ENCODE measurements at regions not wholly inside any gene's neighbourhood (a gene's known extent, or its start where the extent isn't known, plus 50 kb on each side); places are given as distances from the start of the nearest gene placed in this dataset.

DNA sequence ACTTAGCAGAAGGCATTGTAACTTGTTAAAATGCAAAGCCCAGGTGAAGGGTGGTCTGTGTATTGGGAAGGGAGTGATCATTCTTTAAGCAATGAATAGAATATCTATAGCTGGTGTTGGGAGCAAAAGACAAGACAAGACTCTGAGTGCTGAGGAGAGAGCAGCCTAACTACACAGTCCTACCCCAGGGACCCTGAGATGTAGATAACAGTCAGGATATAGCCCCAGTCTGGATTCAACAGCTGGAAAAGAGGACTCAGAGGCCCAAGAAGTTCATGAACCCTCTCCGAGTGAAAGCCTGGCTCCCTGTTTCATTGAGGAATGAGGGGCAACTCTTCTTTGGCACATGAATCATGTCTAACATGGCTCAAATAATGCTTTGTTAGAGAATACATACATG, 310.7 kb upstream of the SLC14A2 start:
- H3K9me3 Mint-ChIP-seq = peaks cover 0 to 5% (median 0%) of the 10 kb centered on the region in 7 donors
- 91% methylated on average over 1 of the region's 1 CpG for WGBS (ENCODE audit: insufficient coverage)

DNA sequence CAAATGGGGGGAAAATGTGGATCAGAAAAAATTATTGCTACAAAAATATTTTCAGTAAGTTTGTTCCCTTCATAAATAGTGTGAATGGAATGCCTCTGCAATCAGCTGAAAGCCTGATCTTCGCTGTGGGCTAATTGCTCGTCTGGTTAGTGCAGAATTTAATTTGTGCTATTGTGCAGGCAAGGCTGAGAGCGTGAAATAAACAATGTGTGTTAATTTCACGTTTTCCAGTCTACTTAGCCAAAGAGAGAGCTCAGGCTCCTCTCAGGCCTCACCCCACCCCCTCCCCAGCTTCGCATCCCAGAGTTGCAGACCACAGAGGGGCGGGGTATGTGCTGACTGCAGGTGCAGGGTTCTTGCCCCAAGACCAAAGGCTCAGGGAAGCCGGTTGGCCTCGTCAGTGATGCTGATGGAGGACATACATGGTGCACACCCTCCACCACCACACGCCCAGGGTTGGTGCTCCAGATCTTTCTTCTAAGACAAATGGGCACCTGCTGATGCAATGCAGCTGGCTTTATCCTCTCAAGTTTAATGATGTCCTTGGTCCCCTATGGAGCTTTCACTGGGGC, 302.6 kb upstream of the SLC14A2 start:
- no peak for TF ChIP-seq CTCF (IDR thresholded peaks at IDR 0.05)
- peaks cover 0 to 2% (median 0%) of the 10 kb centered on the region in 7 donors for H3K9me3 Mint-ChIP-seq
- no peak overlapping the region for H3K4me3 Mint-ChIP-seq
- H3K27ac ChIP-seq (ENCODE audit: low read depth in 1 of 2, low read length in 2 of 2) = no peak overlapping the region
- no peak overlapping the region for H3K4me3 ChIP-seq (replicated peaks in 1 of 3; ENCODE audit: low read depth in 2 of 3, low read length in 3 of 3)
- no peaks in the 10 kb centered on the region for H3K79me2 ChIP-seq (ENCODE audit: insufficient read depth, low read length)
- H3K27me3 ChIP-seq (ENCODE audit: control insufficient read depth in 2 of 2, insufficient read depth in 2 of 2, low read length in 2 of 2) = no peaks in the 10 kb centered on the region
- no peaks in the 10 kb centered on the region for H3K4me1 Mint-ChIP-seq
- no peak overlapping the region for H3K9ac ChIP-seq (ENCODE audit: insufficient read depth, low read length, poor library complexity, severe bottlenecking)
- H3K4me1 ChIP-seq (ENCODE audit: control insufficient read depth in 1 of 2, insufficient read depth in 2 of 2, low read length in 2 of 2) = no peaks in the 10 kb centered on the region
- H4K20me1 ChIP-seq (ENCODE audit: insufficient read depth, low read length) = no peaks in the 10 kb centered on the region
- H3K9me3 ChIP-seq (replicated peaks in 1 of 2; ENCODE audit: control insufficient read depth in 1 of 2, insufficient read depth in 1 of 2, low read length in 2 of 2) = no peaks in the 10 kb centered on the region
- no peak for DNase-seq
- H3K36me3 Mint-ChIP-seq = no peaks in the 10 kb centered on the region
- H2AFZ ChIP-seq (ENCODE audit: insufficient read depth, low read depth, low read length, poor library complexity, severe bottlenecking) = no peak overlapping the region
- 97% methylated on average over 5 of the region's 9 CpGs for WGBS (ENCODE audit: insufficient coverage)
- no peak overlapping the region for H3K4me2 ChIP-seq (replicated peaks; ENCODE audit: extremely low read depth, low read length, poor library complexity, severe bottlenecking)
- H3K27ac Mint-ChIP-seq = no peak overlapping the region
- H3K36me3 ChIP-seq (replicated peaks in 1 of 2; ENCODE audit: control insufficient read depth in 1 of 2, insufficient read depth in 2 of 2, low read length in 2 of 2) = no peaks in the 10 kb centered on the region
- H3K27me3 Mint-ChIP-seq (ENCODE audit: low read depth in 3 of 3) = no peaks in the 10 kb centered on the region
- intact Hi-C loops (cut with micrococcal nuclease) = no loop called here

More for the DNA sequence above, 310.7 kb upstream of the SLC14A2 start:
- Histone ChIP-seq H3K27me3 (ENCODE audit: control insufficient read depth in 2 of 2, insufficient read depth in 2 of 2, low read length in 2 of 2) (no peaks in the 10 kb centered on the region), H3K9ac (ENCODE audit: insufficient read depth, low read length, poor library complexity, severe bottlenecking) (no peak overlapping the region), H3K4me2 (replicated peaks; ENCODE audit: extremely low read depth, low read length, poor library complexity, severe bottlenecking) (no peak overlapping the region), H2AFZ (ENCODE audit: insufficient read depth, low read depth, low read length, poor library complexity, severe bottlenecking) (no peak overlapping the region), H3K9me3 (replicated peaks in 1 of 2; ENCODE audit: control insufficient read depth in 1 of 2, insufficient read depth in 1 of 2, low read length in 2 of 2) (no peaks in the 10 kb centered on the region), H3K4me3 (replicated peaks in 1 of 3; ENCODE audit: low read depth in 2 of 3, low read length in 3 of 3) (no peak overlapping the region), H3K4me1 (ENCODE audit: control insufficient read depth in 1 of 2, insufficient read depth in 2 of 2, low read length in 2 of 2) (no peaks in the 10 kb centered on the region), H3K27ac (ENCODE audit: low read depth in 1 of 2, low read length in 2 of 2) (no peak overlapping the region), H4K20me1 (ENCODE audit: insufficient read depth, low read length) (no peaks in the 10 kb centered on the region), H3K79me2 (ENCODE audit: insufficient read depth, low read length) (no peaks in the 10 kb centered on the region), H3K36me3 (replicated peaks in 1 of 2; ENCODE audit: control insufficient read depth in 1 of 2, insufficient read depth in 2 of 2, low read length in 2 of 2) (no peaks in the 10 kb centered on the region)
- Mint-ChIP-seq H3K27me3 (ENCODE audit: low read depth in 3 of 3) (peaks cover 0 to 2% (median 1%) of the 10 kb centered on the region in 3 donors), H3K4me1 (peaks cover 3% of the 10 kb centered on the region), H3K27ac (no peak overlapping the region), H3K36me3 (no peaks in the 10 kb centered on the region), H3K4me3 (no peak overlapping the region)
- DNase-seq = no peak
- intact Hi-C loops (cut with micrococcal nuclease) = no loop called here
- TF ChIP-seq CTCF (IDR thresholded peaks at IDR 0.05) = no peak
